ENCODE measurements at regions not wholly inside any gene's neighbourhood (a gene's known extent, or its start where the extent isn't known, plus 50 kb on each side); places are given as distances from the start of the nearest gene placed in this dataset.

DNA sequence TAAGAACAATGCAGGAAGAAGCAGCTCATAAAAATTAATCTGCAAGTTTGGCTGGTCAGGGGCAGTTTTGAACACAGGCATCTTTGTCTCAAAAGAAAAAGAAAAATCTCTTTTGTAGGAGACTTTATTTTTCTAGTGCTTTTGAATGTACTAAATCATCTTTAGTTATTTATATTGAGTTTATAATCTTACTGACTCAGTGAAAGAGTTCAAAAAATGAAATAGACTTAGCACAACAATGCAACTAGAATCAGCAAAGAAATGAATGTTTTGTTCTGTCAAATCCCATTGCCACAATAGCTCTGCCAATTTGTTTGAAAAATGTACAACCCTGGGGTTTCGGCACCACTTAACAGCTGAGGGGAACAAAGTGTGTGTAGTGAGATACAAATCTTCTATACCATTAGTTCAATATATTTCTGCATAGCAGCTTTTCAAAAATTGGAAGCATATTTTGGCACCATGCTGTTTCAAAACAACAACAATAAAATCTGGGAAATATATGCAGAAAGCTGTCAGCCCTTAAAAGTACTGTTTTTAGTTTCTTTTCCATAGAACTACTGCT lies 1969.1 kb downstream of the MRPL39 start:
- TF ChIP-seq CTCF (IDR thresholded peaks at IDR 0.05; ENCODE audit: low read depth, low read length, missing input control) (no peak), RXRA (IDR thresholded peaks at IDR 0.05) (no peak), MAX (IDR thresholded peaks at IDR 0.05) (no peak), JUND (IDR thresholded peaks at IDR 0.05) (no peak), FOXA1 (IDR thresholded peaks at IDR 0.05) (no peak)
- TF ChIP-seq, protein P1, sequence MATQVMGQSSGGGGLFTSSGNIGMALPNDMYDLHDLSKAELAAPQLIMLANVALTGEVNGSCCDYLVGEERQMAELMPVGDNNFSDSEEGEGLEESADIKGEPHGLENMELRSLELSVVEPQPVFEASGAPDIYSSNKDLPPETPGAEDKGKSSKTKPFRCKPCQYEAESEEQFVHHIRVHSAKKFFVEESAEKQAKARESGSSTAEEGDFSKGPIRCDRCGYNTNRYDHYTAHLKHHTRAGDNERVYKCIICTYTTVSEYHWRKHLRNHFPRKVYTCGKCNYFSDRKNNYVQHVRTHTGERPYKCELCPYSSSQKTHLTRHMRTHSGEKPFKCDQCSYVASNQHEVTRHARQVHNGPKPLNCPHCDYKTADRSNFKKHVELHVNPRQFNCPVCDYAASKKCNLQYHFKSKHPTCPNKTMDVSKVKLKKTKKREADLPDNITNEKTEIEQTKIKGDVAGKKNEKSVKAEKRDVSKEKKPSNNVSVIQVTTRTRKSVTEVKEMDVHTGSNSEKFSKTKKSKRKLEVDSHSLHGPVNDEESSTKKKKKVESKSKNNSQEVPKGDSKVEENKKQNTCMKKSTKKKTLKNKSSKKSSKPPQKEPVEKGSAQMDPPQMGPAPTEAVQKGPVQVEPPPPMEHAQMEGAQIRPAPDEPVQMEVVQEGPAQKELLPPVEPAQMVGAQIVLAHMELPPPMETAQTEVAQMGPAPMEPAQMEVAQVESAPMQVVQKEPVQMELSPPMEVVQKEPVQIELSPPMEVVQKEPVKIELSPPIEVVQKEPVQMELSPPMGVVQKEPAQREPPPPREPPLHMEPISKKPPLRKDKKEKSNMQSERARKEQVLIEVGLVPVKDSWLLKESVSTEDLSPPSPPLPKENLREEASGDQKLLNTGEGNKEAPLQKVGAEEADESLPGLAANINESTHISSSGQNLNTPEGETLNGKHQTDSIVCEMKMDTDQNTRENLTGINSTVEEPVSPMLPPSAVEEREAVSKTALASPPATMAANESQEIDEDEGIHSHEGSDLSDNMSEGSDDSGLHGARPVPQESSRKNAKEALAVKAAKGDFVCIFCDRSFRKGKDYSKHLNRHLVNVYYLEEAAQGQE (IDR thresholded peaks at IDR 0.05): no peak
